Keratinocyte (primary cell): ENCODE measurements at regions not wholly inside any gene's neighbourhood (a gene's known extent, or its start where the extent isn't known, plus 50 kb on each side); places are given as distances from the start of the nearest gene placed in this dataset.

Experiments
- DNase-seq: peaks from one replicate; pipeline ENCODE4 v3.0.0-alpha.2; 2011; ENCODE audit warnings: low read depth, missing footprints, low spot score
- FAIRE-seq: peaks from 2 replicates; lab custom pipeline; 2011; peaks lifted over from hg19 to GRCh38; lab: Jason Lieb, UNC
- H2AFZ ChIP-seq: 2 replicates; pipeline ENCODE4 v1.6.0; 2012; ENCODE audit warnings: low read length, control low read depth, inconsistent platforms; ENCODE audit not compliant: control insufficient read depth
- H3K27ac ChIP-seq: 2 replicates; pipeline ENCODE4 v1.5.1; 2011; ENCODE audit warnings: low read length; ENCODE audit not compliant: control insufficient read depth, insufficient read depth
- H3K27me3 ChIP-seq: 3 replicates; pipeline ENCODE4 v1.6.0; 2011; ENCODE audit warnings: low read length; ENCODE audit not compliant: control insufficient read depth, insufficient read depth; ENCODE audit errors: extremely low read depth
- H3K36me3 ChIP-seq, 2 experiments: 2 replicates in 1 of 2; 3 replicates in 1 of 2; pipeline ENCODE4 v1.5.1; 2011; ENCODE audit warnings: low read length in 2 of 2, mild to moderate bottlenecking in 1 of 2; ENCODE audit not compliant: control insufficient read depth in 2 of 2, insufficient read depth in 2 of 2; ENCODE audit errors: extremely low read depth in 1 of 2
- H3K4me1 ChIP-seq: 3 replicates; pipeline ENCODE4 v1.5.1; 2011; ENCODE audit warnings: low read length; ENCODE audit not compliant: control insufficient read depth, insufficient read depth; ENCODE audit errors: extremely low read depth
- H3K4me2 ChIP-seq: 3 replicates; pipeline ENCODE4 v1.6.0; 2011; ENCODE audit warnings: low read depth, low read length; ENCODE audit not compliant: control insufficient read depth, insufficient read depth; ENCODE audit errors: extremely low read depth
- H3K4me3 ChIP-seq, 3 experiments: fragments of 200-600 bp in 1 of 3; sonication (generic) in 1 of 3; 2 replicates in 2 of 3; 3 replicates in 1 of 3; pipeline ENCODE4 v1.5.1; 2011 to 2016; ENCODE audit warnings: low read length in 3 of 3, mild to moderate bottlenecking in 3 of 3, control low read depth in 2 of 3, inconsistent platforms in 1 of 3, low read depth in 1 of 3, mixed read lengths in 1 of 3, mixed run types in 1 of 3, moderate library complexity in 1 of 3; ENCODE audit not compliant: control insufficient read depth in 2 of 3, insufficient read depth in 2 of 3; ENCODE audit errors: extremely low read depth in 1 of 3
- H3K79me2 ChIP-seq: 2 replicates; pipeline ENCODE4 v1.6.0; 2012; ENCODE audit warnings: low read length; ENCODE audit not compliant: control insufficient read depth, insufficient read depth
- H3K9ac ChIP-seq: 3 replicates; pipeline ENCODE4 v1.6.0; 2011; ENCODE audit warnings: low read length; ENCODE audit not compliant: control insufficient read depth, insufficient read depth; ENCODE audit errors: extremely low read depth
- H3K9me1 ChIP-seq: 3 replicates; pipeline ENCODE4 v1.6.0; 2011; ENCODE audit warnings: low read length; ENCODE audit not compliant: control insufficient read depth, insufficient read depth; ENCODE audit errors: extremely low read depth
- H3K9me3 ChIP-seq: 2 replicates; pipeline ENCODE4 v1.5.1; 2012; ENCODE audit warnings: low read depth, low read length; ENCODE audit not compliant: control insufficient read depth
- H4K20me1 ChIP-seq: 3 replicates; pipeline ENCODE4 v1.6.0; 2011; ENCODE audit warnings: low read length; ENCODE audit not compliant: control insufficient read depth, insufficient read depth; ENCODE audit errors: extremely low read depth
- CTCF ChIP-seq, 3 experiments: IDR thresholded peaks in 1 of 3; conservative IDR thresholded peaks in 1 of 3; optimal IDR thresholded peaks in 1 of 3; 2 replicates in 2 of 3; 3 replicates in 1 of 3; pipeline versions ENCODE3 to v1.5.1; 2011; ENCODE audit warnings: low read length in 3 of 3, mild to moderate bottlenecking in 3 of 3, moderate library complexity in 2 of 3, control low read depth in 1 of 3, inconsistent platforms in 1 of 3; ENCODE audit not compliant: insufficient read depth in 2 of 3; ENCODE audit errors: extremely low read depth in 1 of 3
- EZH2 ChIP-seq: IDR thresholded peaks from one replicate; pipeline ENCODE4 v1.6.1; 2012; ENCODE audit warnings: inconsistent platforms, mild to moderate bottlenecking, low read length, moderate library complexity
- dilution Hi-C: fragments of 300-500 bp; cut with MboI; formaldehyde crosslinking; loops from one replicate; pipeline ENCODE4 v1.7.0; 2020; ENCODE audit warnings: low sequenced_read_pairs; ENCODE audit not compliant: extremely low pct_ligation_motif_present

GRCh38 chr1:55696181-55696754 is 481.1 kb upstream of the USP24 start:
- no peak overlapping the region for H3K4me2 ChIP-seq
- peak; percentile 49 for FAIRE-seq
- TF ChIP-seq EZH2: no peak
- TF ChIP-seq CTCF (optimal IDR thresholded peaks at IDR 0.05 in 1 of 3, IDR thresholded peaks at IDR 0.05 in 1 of 3, conservative IDR thresholded peaks at IDR 0.05 in 1 of 3; ENCODE audit: extremely low read depth in 1 of 3, insufficient read depth in 2 of 3, low read length in 3 of 3): no peak

GRCh38 chr1:55695552-55695951 is 480.4 kb upstream of the USP24 start:
- Histone ChIP-seq H3K27ac (no peak overlapping the region), H3K4me3 (no peak overlapping the region), H3K36me3 (no peaks in the 10 kb centered on the region), H3K4me2 (no peak overlapping the region), H3K79me2 (no peaks in the 10 kb centered on the region), H3K9ac (no peak overlapping the region), H3K9me1 (no peaks in the 10 kb centered on the region), H4K20me1 (no peaks in the 10 kb centered on the region), H3K9me3 (no peaks in the 10 kb centered on the region), H2AFZ (no peak overlapping the region), H3K27me3 (no peaks in the 10 kb centered on the region), H3K4me1 (peaks cover 11% of the 10 kb centered on the region)
- dilution Hi-C loops: no loop called here
- no peak for FAIRE-seq
- no peak for TF ChIP-seq CTCF (optimal IDR thresholded peaks at IDR 0.05 in 1 of 3, IDR thresholded peaks at IDR 0.05 in 1 of 3, conservative IDR thresholded peaks at IDR 0.05 in 1 of 3; ENCODE audit: extremely low read depth in 1 of 3, insufficient read depth in 2 of 3, low read length in 3 of 3)
- no peak for TF ChIP-seq EZH2
- DNase-seq: no peak

More at GRCh38 chr1:55696181-55696754, 481.1 kb upstream of the USP24 start:
- H3K79me2 ChIP-seq: no peaks in the 10 kb centered on the region
- no peak for DNase-seq
- H3K4me1 ChIP-seq: peaks cover 11% of the 10 kb centered on the region
- no peaks in the 10 kb centered on the region for H3K9me1 ChIP-seq
- H3K9me3 ChIP-seq: no peaks in the 10 kb centered on the region
- H3K27me3 ChIP-seq: no peaks in the 10 kb centered on the region
- dilution Hi-C loops: no loop called here
- H3K4me3 ChIP-seq: no peak overlapping the region
- no peak overlapping the region for H2AFZ ChIP-seq
- H4K20me1 ChIP-seq: no peaks in the 10 kb centered on the region
- H3K36me3 ChIP-seq: no peaks in the 10 kb centered on the region
- H3K27ac ChIP-seq: no peak overlapping the region
- H3K9ac ChIP-seq: no peak overlapping the region
